Osteocyte (in vitro differentiated cells): ENCODE measurements at regions not wholly inside any gene's neighbourhood (a gene's known extent, or its start where the extent isn't known, plus 50 kb on each side); places are given as distances from the start of the nearest gene placed in this dataset.

Experiments
- DNase-seq: peaks from one replicate; pipeline ENCODE4 v3.0.0; 2021; ENCODE audit warnings: mixed read lengths; ENCODE audit not compliant: unreplicated experiment; ENCODE audit errors: extremely low spot score
- H3K27ac Mint-ChIP-seq: one replicate; pipeline ENCODE4 v1.8.0; 2021; ENCODE audit warnings: mild to moderate bottlenecking, mixed read lengths; ENCODE audit not compliant: unreplicated experiment
- H3K27me3 Mint-ChIP-seq: one replicate; pipeline ENCODE4 v1.8.0; 2021; ENCODE audit warnings: mixed read lengths; ENCODE audit not compliant: unreplicated experiment
- H3K36me3 Mint-ChIP-seq: one replicate; pipeline ENCODE4 v1.8.0; 2021; ENCODE audit warnings: mixed read lengths; ENCODE audit not compliant: unreplicated experiment
- H3K4me1 Mint-ChIP-seq: one replicate; pipeline ENCODE4 v1.8.0; 2021; ENCODE audit warnings: mixed read lengths; ENCODE audit not compliant: unreplicated experiment
- H3K4me3 Mint-ChIP-seq: one replicate; pipeline ENCODE4 v1.8.0; 2021; ENCODE audit warnings: mild to moderate bottlenecking, moderate library complexity, mixed read lengths; ENCODE audit not compliant: unreplicated experiment
- H3K9me3 Mint-ChIP-seq: one replicate; pipeline ENCODE4 v1.8.0; 2021; ENCODE audit warnings: mixed read lengths; ENCODE audit not compliant: unreplicated experiment
- CTCF ChIP-seq: fragments of 200-600 bp; sonication (generic); IDR thresholded peaks from 2 replicates; pipeline ENCODE4 v1.5.0; 2021; ENCODE audit warnings: antibody characterized with exemption, mild to moderate bottlenecking, moderate library complexity

DNA sequence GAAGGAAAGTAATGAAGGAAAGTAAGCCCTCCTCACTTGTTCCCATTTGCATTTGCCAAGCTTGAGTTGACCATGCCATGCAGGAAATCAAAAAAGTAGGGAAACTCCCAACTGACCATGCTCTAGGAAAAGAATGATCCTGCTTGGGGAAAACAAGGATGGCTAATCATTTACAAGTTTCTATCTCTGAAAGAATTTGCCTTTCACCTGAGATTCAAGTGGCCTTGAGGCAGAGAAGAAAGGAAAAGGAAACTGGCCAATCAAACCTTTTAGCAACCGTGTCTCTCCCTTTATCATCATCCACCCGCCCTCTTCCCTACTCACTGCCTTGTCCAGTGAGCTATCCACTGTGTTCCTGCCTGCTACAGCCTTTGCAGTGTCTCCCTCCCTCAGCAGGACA lies 757.2 kb upstream of the SOX9 start:
- TF ChIP-seq CTCF = no peak
- no peaks in the 10 kb centered on the region for H3K36me3 Mint-ChIP-seq
- H3K27me3 Mint-ChIP-seq = no peaks in the 10 kb centered on the region
- H3K4me3 Mint-ChIP-seq = no peak overlapping the region
- peaks cover 11% of the 10 kb centered on the region for H3K4me1 Mint-ChIP-seq
- H3K9me3 Mint-ChIP-seq = peaks cover 9% of the 10 kb centered on the region
- no peak for DNase-seq
- no peak overlapping the region for H3K27ac Mint-ChIP-seq

GRCh38 chr17:71371809-71372208 lies 749.0 kb upstream of the SOX9 start:
- no peaks in the 10 kb centered on the region for H3K36me3 Mint-ChIP-seq
- no peak for DNase-seq
- no peak overlapping the region for H3K27ac Mint-ChIP-seq
- H3K9me3 Mint-ChIP-seq = no peaks in the 10 kb centered on the region
- no peaks in the 10 kb centered on the region for H3K4me1 Mint-ChIP-seq
- TF ChIP-seq CTCF = no peak
- H3K27me3 Mint-ChIP-seq = no peaks in the 10 kb centered on the region
- no peak overlapping the region for H3K4me3 Mint-ChIP-seq

DNA sequence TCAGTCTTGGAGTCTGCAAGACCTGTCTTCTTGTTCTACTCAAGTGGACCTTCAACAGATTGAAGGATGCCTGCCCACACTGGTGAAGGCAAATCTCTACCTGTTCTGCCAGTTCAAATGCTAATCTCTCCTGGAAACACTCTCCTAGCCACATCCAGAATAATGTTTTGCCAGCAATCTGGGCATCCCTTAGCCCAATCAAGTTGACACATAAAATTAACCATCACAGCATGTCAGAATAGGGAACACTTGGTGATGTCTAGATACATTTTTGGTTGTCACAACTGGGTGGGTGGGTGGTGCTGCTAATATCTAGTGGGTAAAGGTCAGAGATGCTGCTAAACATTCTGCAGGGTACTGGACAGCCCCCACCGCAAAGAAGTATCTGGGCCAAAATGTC lies 744.9 kb upstream of the SOX9 start:
- no peak for DNase-seq
- H3K9me3 Mint-ChIP-seq = no peaks in the 10 kb centered on the region
- no peak overlapping the region for H3K4me3 Mint-ChIP-seq
- H3K36me3 Mint-ChIP-seq = no peaks in the 10 kb centered on the region
- no peak overlapping the region for H3K27ac Mint-ChIP-seq
- H3K4me1 Mint-ChIP-seq = no peaks in the 10 kb centered on the region
- no peaks in the 10 kb centered on the region for H3K27me3 Mint-ChIP-seq
- no peak for TF ChIP-seq CTCF

- no peaks in the 10 kb centered on the region for H3K36me3 Mint-ChIP-seq
- TF ChIP-seq CTCF = no peak
- no peak overlapping the region for H3K4me3 Mint-ChIP-seq
- no peaks in the 10 kb centered on the region for H3K27me3 Mint-ChIP-seq
- no peak overlapping the region for H3K27ac Mint-ChIP-seq
- no peaks in the 10 kb centered on the region for H3K4me1 Mint-ChIP-seq
- no peaks in the 10 kb centered on the region for H3K9me3 Mint-ChIP-seq
- DNase-seq = no peak
Measured at GRCh38 chr17:71376933-71377332, 743.9 kb upstream of the SOX9 start.

DNA sequence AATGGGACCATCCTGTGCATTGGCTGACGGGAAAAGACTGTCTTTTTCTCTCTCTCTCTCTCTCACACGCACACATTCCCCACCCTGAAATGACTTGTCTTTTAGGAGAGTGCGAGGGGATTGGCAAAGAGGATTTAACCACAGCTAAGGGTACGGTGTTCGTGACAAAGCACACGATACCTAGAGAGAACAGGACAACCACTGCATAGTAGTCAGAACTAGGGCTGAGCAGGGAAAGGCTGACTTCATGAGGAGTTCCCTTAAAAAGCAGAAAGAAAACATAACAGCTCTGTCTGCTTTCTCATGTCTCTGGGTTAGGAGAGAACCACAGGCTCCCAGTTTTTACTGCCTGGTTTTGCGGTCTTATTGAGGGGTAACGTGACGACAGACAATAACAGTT lies 742.8 kb upstream of the SOX9 start:
- Mint-ChIP-seq H3K9me3 (no peaks in the 10 kb centered on the region), H3K27me3 (no peaks in the 10 kb centered on the region), H3K4me3 (no peak overlapping the region), H3K4me1 (no peaks in the 10 kb centered on the region), H3K27ac (no peak overlapping the region), H3K36me3 (no peaks in the 10 kb centered on the region)
- no peak for TF ChIP-seq CTCF
- DNase-seq = no peak
